MM.1S (cell line): ENCODE measurements at regions not wholly inside any gene's neighbourhood (a gene's known extent, or its start where the extent isn't known, plus 50 kb on each side); places are given as distances from the start of the nearest gene placed in this dataset.

Experiments used
- CTCF ChIP-seq: fragments of 300-600 bp; sonication (generic); IDR thresholded peaks from 2 replicates; pipeline ENCODE4 v1.5.1; 2016; ENCODE audit warnings: antibody characterized with exemption, low read length, mixed read lengths
- EZH2 ChIP-seq: fragments of 300-600 bp; sonication (generic); optimal IDR thresholded peaks from 2 replicates; pipeline ENCODE3; 2017; ENCODE audit warnings: low read depth, mild to moderate bottlenecking, antibody characterized with exemption, low read length, mixed read lengths
- EZH2phosphoT487 ChIP-seq: fragments of 300-600 bp; sonication (generic); IDR thresholded peaks from 2 replicates; pipeline ENCODE4 v1.6.1; 2018; ENCODE audit warnings: antibody characterized with exemption, low read length

GRCh38 chr3:148246291-148246923, 451.3 kb upstream of the AGTR1 start:
- TF ChIP-seq CTCF (no peak), EZH2phosphoT487 (no peak), EZH2 (no peak)
